ENCODE measurements at regions not wholly inside any gene's neighbourhood (a gene's known extent, or its start where the extent isn't known, plus 50 kb on each side); places are given as distances from the start of the nearest gene placed in this dataset.
"Not testable (repeated sequence)": the region's sequence is repeated elsewhere in the genome, so short reads cannot be mapped to it uniquely, and the experiment has no call there.

DNA sequence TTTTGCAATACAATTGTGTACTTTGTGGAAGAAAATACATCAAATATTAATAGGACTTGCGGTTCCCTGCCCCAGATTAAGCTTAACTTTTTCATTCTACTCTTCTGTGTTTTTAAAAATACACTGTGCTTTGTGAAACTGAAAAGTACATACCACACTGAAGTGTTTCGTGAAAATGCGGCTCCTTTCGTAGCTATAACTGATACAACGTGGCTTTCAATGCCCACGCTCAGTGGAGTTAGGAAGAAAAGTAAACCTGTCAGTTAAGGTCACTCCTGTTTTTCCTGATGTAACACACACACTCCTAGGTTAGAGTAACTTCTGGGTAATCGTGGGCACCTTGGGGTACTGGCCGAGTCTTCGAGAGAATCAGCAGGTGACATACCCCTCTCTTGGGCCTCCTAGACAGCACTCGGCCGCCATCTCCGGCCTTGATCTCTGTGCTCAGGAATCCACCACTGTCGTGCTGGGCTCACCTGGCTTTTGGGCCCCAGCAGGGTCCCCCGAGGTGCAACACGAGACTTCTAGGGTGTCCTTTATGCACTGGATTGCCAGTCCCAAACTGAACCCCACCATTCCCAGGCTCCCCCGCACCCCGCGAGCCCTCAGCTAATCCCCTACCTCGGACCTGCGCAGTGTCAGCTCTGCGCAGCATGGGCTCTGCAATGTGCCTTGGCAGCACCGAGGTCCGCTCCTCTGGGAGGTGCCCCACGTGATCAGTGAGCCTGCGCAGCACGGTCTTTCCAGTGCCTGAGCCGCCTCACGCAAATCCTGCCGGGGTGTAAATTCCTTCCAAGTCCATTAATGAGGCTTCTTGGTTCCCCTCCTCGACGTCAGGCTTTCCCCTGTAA, 162.6 kb upstream of the INTU start:
- H3K4me3 ChIP-seq, result no peak overlapping the region
- H3K4me1 ChIP-seq, result no peaks in the 10 kb centered on the region
- H3K9me3 ChIP-seq, result no peaks in the 10 kb centered on the region
- TF ChIP-seq EP300 (IDR thresholded peaks at IDR 0.05) (no peak), POLR2AphosphoS5 (IDR thresholded peaks at IDR 0.05) (no peak), POLR2A (IDR thresholded peaks at IDR 0.05) (no peak)
- TF ChIP-seq, protein P1, sequence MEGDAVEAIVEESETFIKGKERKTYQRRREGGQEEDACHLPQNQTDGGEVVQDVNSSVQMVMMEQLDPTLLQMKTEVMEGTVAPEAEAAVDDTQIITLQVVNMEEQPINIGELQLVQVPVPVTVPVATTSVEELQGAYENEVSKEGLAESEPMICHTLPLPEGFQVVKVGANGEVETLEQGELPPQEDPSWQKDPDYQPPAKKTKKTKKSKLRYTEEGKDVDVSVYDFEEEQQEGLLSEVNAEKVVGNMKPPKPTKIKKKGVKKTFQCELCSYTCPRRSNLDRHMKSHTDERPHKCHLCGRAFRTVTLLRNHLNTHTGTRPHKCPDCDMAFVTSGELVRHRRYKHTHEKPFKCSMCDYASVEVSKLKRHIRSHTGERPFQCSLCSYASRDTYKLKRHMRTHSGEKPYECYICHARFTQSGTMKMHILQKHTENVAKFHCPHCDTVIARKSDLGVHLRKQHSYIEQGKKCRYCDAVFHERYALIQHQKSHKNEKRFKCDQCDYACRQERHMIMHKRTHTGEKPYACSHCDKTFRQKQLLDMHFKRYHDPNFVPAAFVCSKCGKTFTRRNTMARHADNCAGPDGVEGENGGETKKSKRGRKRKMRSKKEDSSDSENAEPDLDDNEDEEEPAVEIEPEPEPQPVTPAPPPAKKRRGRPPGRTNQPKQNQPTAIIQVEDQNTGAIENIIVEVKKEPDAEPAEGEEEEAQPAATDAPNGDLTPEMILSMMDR (IDR thresholded peaks at IDR 0.05), result no peak
- no peaks in the 10 kb centered on the region for H3K27me3 ChIP-seq
- no peak overlapping the region for H3K27ac ChIP-seq
- no peaks in the 10 kb centered on the region for H3K36me3 ChIP-seq
- WGBS, result 95% methylated on average over 30 of the region's 31 CpGs
- DNase-seq (ENCODE audit: low spot score in 2 of 2), result no peak

DNA sequence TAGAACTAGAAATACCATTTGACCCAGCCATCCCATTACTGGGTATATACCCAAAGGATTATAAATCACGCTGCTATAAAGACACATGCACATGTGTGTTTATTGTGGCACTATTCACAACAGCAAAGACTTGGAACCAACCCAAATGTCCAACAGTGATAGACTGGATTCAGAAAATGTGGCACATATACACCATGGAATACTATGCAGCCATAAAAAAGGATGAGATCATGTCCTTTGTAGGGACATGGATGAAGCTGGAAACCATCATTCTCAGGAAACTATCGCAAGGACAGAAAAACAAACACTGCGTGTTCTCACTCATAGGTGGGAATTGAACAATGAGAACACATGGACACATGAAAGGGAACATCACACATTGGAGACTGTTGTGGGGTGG, 154.5 kb upstream of the INTU start:
- not testable (repeated sequence) for DNase-seq (ENCODE audit: low spot score in 2 of 2); H3K4me3 ChIP-seq; H3K27ac ChIP-seq; H3K9me3 ChIP-seq; H3K27me3 ChIP-seq; H3K4me1 ChIP-seq; H3K36me3 ChIP-seq
- 91% methylated on average over 3 of the region's 3 CpGs for WGBS

DNA sequence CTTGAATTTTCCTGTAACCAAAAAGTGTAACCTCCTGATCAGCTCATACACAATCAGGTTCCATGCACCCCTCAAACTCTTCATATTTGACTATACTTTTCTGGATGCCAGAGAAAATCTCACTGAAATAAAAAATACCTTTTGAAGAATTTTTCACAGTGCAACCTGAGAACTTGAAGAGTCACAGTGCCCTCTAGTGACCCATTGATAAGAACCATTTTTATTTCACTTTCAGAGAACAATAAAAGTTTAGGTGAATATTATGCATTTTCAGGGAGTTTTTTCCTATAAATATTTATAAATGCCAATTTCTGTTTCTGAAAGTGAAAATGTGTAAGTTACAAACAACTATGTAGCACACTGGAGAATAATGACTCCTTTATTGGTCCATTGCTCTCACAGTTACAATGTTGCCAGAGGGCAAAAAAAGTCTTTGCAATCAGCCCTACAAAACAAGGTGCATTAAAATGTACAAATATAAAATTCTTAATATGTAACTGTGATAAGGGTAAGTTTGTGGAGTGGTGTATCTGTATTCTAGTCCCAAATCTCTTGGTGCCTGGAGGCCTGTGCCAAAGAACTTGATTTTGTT, 153.6 kb upstream of the INTU start:
- DNase-seq (ENCODE audit: low spot score in 2 of 2), result no peak
- Histone ChIP-seq H3K27me3 (no peaks in the 10 kb centered on the region), H3K9me3 (no peaks in the 10 kb centered on the region), H3K4me1 (no peaks in the 10 kb centered on the region), H3K4me3 (no peak overlapping the region), H3K36me3 (no peaks in the 10 kb centered on the region), H3K27ac (no peak overlapping the region)
- TF ChIP-seq, protein P1 (IDR thresholded peaks at IDR 0.05), result peak; percentile 24 to 29
- TF ChIP-seq POLR2A (IDR thresholded peaks at IDR 0.05), result no peak

DNA sequence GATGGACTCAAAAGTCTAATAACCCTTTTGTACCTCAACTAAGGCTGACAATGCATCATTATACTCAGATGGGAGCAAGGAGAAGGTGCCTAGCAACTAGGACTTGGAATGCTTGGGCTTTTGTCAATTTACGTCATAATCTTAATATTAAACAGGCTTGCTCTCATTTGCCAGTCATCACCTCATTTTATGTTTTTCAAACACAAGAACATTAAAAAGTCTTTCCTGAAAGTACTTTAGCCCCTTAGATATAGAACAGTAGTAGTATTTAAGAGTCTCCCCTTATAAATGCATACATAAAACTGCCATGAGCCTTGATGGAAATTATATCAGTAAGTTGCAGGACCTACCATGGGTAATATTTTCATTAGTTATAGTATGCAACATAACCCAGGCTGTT, 150.7 kb upstream of the INTU start:
- 69% methylated on average over 1 of the region's 1 CpG for WGBS
- no peak for TF ChIP-seq POLR2AphosphoS5 (IDR thresholded peaks at IDR 0.05)
- no peak for TF ChIP-seq POLR2A (IDR thresholded peaks at IDR 0.05)
- TF ChIP-seq, protein P1 (IDR thresholded peaks at IDR 0.05), result no peak
- TF ChIP-seq EP300 (IDR thresholded peaks at IDR 0.05), result no peak
- Histone ChIP-seq H3K4me1 (no peaks in the 10 kb centered on the region), H3K27ac (no peak overlapping the region), H3K36me3 (no peaks in the 10 kb centered on the region), H3K9me3 (no peaks in the 10 kb centered on the region), H3K4me3 (no peak overlapping the region), H3K27me3 (no peaks in the 10 kb centered on the region)
- DNase-seq (ENCODE audit: low spot score in 2 of 2), result no peak

DNA sequence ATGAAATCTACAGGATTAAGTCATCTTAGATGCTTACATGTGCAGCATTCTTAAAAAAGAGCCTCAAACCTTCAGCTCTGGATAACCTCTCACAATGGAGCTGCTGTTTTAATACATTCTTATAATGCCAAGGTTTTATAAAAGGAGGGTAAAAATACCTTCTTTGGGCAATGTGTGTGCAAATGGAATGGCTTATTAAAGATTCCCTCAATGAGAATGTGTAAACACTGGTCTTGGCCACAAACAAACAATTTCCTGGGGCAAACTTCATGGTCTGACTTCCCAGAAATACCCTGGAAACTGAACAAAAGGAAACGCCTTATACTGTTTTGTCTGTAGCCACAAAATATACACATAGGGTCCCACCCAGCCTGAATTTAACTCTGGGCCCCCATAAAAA, 148.6 kb upstream of the INTU start:
- Histone ChIP-seq H3K9me3 (no peaks in the 10 kb centered on the region), H3K4me3 (no peak overlapping the region), H3K27me3 (no peaks in the 10 kb centered on the region), H3K27ac (no peak overlapping the region), H3K36me3 (no peaks in the 10 kb centered on the region), H3K4me1 (no peaks in the 10 kb centered on the region)
- DNase-seq (ENCODE audit: low spot score in 2 of 2), result no peak
- TF ChIP-seq, protein P1 (IDR thresholded peaks at IDR 0.05), result no peak
- TF ChIP-seq POLR2AphosphoS5 (IDR thresholded peaks at IDR 0.05) (no peak), EP300 (IDR thresholded peaks at IDR 0.05) (no peak), POLR2A (IDR thresholded peaks at IDR 0.05) (no peak)
- WGBS, result 40% methylated on average over 1 of the region's 1 CpG

Data from suprapubic skin (tissue), 4 donors.